ENCODE measurements at regions not wholly inside any gene's neighbourhood (a gene's known extent, or its start where the extent isn't known, plus 50 kb on each side); places are given as distances from the start of the nearest gene placed in this dataset.

- peaks cover 3% of the 10 kb centered on the region for H3K9me3 Mint-ChIP-seq
- H3K9ac ChIP-seq: no peak overlapping the region
- H3K27me3 ChIP-seq: no peaks in the 10 kb centered on the region
- H3F3A ChIP-seq (ENCODE audit: low read depth): no peaks in the 10 kb centered on the region
- H3K4me2 ChIP-seq: no peak overlapping the region
- no peaks in the 10 kb centered on the region for H3K36me3 ChIP-seq
- peaks cover 3% of the 10 kb centered on the region for H3K27me3 Mint-ChIP-seq (ENCODE audit: insufficient read depth, low read depth)
- H3K36me3 Mint-ChIP-seq: no peaks in the 10 kb centered on the region
- no peak for DNase-seq (ENCODE audit: low spot score)
- TF ChIP-seq EZH2 (IDR thresholded peaks at IDR 0.05) (no peak), CTCF (IDR thresholded peaks at IDR 0.05) (no peak), EZH2phosphoT487 (IDR thresholded peaks at IDR 0.05) (no peak)
- H3K27ac Mint-ChIP-seq: no peak overlapping the region
- H2AFZ ChIP-seq (replicated peaks): no peak overlapping the region
- H3K9me3 ChIP-seq (ENCODE audit: low read depth): no peaks in the 10 kb centered on the region
- no peak overlapping the region for H3K27ac ChIP-seq
- no peaks in the 10 kb centered on the region for H3K4me1 ChIP-seq
- H3K4me3 ChIP-seq: no peak overlapping the region
- H4K20me1 ChIP-seq (ENCODE audit: low read depth): no peaks in the 10 kb centered on the region
- H3K79me2 ChIP-seq (ENCODE audit: low read depth): no peaks in the 10 kb centered on the region
- no peak overlapping the region for H3K4me3 Mint-ChIP-seq
- no peaks in the 10 kb centered on the region for H3K4me1 Mint-ChIP-seq
These were observed 415.0 kb downstream of the FOXO1 start for GRCh38 chr13:40251343-40252032.

- H4K20me1 ChIP-seq (ENCODE audit: low read depth): no peaks in the 10 kb centered on the region
- Mint-ChIP-seq H3K27me3 (ENCODE audit: insufficient read depth, low read depth) (peaks cover 3% of the 10 kb centered on the region), H3K9me3 (peaks cover 3% of the 10 kb centered on the region), H3K4me1 (no peaks in the 10 kb centered on the region), H3K4me3 (no peak overlapping the region), H3K27ac (no peak overlapping the region), H3K36me3 (no peaks in the 10 kb centered on the region)
- TF ChIP-seq EZH2 (IDR thresholded peaks at IDR 0.05) (no peak), CTCF (IDR thresholded peaks at IDR 0.05) (no peak), EZH2phosphoT487 (IDR thresholded peaks at IDR 0.05) (no peak)
- no peak overlapping the region for H2AFZ ChIP-seq (replicated peaks)
- no peak overlapping the region for H3K4me3 ChIP-seq
- no peak overlapping the region for H3K27ac ChIP-seq
- no peaks in the 10 kb centered on the region for H3K36me3 ChIP-seq
- no peaks in the 10 kb centered on the region for H3K4me1 ChIP-seq
- H3K4me2 ChIP-seq: no peak overlapping the region
- no peaks in the 10 kb centered on the region for H3K79me2 ChIP-seq (ENCODE audit: low read depth)
- no peaks in the 10 kb centered on the region for H3K9me3 ChIP-seq (ENCODE audit: low read depth)
- no peak overlapping the region for H3K9ac ChIP-seq
- no peaks in the 10 kb centered on the region for H3F3A ChIP-seq (ENCODE audit: low read depth)
- no peak for DNase-seq (ENCODE audit: low spot score)
- H3K27me3 ChIP-seq: no peaks in the 10 kb centered on the region
These were observed 414.2 kb downstream of the FOXO1 start for GRCh38 chr13:40252241-40252640.

DNA sequence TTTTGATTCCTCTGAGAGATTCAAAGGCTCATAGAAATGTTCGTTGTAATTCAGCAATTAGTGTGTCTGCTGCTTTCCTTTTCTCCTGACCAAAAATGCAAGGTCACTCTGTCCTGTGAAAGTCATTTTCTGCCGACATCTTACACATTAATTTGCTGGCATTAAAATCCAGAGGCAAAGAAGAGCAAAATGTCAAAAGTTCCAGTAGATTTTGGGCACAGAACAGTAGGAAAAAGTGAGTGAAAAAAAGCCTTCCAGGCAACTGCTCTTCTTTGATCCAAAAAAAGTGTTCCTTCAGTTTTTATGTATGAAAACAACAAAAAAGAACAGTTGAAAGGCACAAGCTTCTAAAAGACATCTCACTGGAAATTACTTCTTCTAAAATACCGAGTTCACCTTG is 413.8 kb downstream of the FOXO1 start:
- H3K9me3 ChIP-seq (ENCODE audit: low read depth): no peaks in the 10 kb centered on the region
- peaks cover 3% of the 10 kb centered on the region for H3K27me3 Mint-ChIP-seq (ENCODE audit: insufficient read depth, low read depth)
- no peak for DNase-seq (ENCODE audit: low spot score)
- no peaks in the 10 kb centered on the region for H3K79me2 ChIP-seq (ENCODE audit: low read depth)
- TF ChIP-seq EZH2phosphoT487 (IDR thresholded peaks at IDR 0.05): no peak
- TF ChIP-seq CTCF (IDR thresholded peaks at IDR 0.05): no peak
- TF ChIP-seq EZH2 (IDR thresholded peaks at IDR 0.05): no peak
- no peaks in the 10 kb centered on the region for H3K36me3 Mint-ChIP-seq
- no peak overlapping the region for H3K4me3 ChIP-seq
- H3K27ac Mint-ChIP-seq: no peak overlapping the region
- no peaks in the 10 kb centered on the region for H3K27me3 ChIP-seq
- H3K4me2 ChIP-seq: no peak overlapping the region
- H3K4me3 Mint-ChIP-seq: no peak overlapping the region
- no peaks in the 10 kb centered on the region for H4K20me1 ChIP-seq (ENCODE audit: low read depth)
- H3K27ac ChIP-seq: no peak overlapping the region
- no peaks in the 10 kb centered on the region for H3F3A ChIP-seq (ENCODE audit: low read depth)
- peaks cover 1% of the 10 kb centered on the region for H3K9me3 Mint-ChIP-seq
- no peaks in the 10 kb centered on the region for H3K4me1 Mint-ChIP-seq
- no peaks in the 10 kb centered on the region for H3K4me1 ChIP-seq
- H3K9ac ChIP-seq: no peak overlapping the region
- H3K36me3 ChIP-seq: no peaks in the 10 kb centered on the region
- H2AFZ ChIP-seq (replicated peaks): no peak overlapping the region
